Neural progenitor cell (in vitro differentiated cells): ENCODE measurements at regions not wholly inside any gene's neighbourhood (a gene's known extent, or its start where the extent isn't known, plus 50 kb on each side); places are given as distances from the start of the nearest gene placed in this dataset.

Experiments
- EZH2 ChIP-seq: fragments of 200-600 bp; sonication (generic); IDR thresholded peaks from 2 replicates; pipeline ENCODE4 v1.6.1; 2017; ENCODE audit warnings: antibody characterized with exemption, mild to moderate bottlenecking, moderate library complexity
- EZH2phosphoT487 ChIP-seq: fragments of 200-600 bp; sonication (generic); IDR thresholded peaks from 2 replicates; pipeline ENCODE4 v1.6.1; 2017; ENCODE audit warnings: antibody characterized with exemption
- TF ChIP-seq, protein P1 (sequence below): fragments of 200-600 bp; sonication (generic); IDR thresholded peaks from 2 replicates; pipeline ENCODE4 v1.5.1; 2017; ENCODE audit warnings: antibody characterized with exemption, mild to moderate bottlenecking

DNA sequence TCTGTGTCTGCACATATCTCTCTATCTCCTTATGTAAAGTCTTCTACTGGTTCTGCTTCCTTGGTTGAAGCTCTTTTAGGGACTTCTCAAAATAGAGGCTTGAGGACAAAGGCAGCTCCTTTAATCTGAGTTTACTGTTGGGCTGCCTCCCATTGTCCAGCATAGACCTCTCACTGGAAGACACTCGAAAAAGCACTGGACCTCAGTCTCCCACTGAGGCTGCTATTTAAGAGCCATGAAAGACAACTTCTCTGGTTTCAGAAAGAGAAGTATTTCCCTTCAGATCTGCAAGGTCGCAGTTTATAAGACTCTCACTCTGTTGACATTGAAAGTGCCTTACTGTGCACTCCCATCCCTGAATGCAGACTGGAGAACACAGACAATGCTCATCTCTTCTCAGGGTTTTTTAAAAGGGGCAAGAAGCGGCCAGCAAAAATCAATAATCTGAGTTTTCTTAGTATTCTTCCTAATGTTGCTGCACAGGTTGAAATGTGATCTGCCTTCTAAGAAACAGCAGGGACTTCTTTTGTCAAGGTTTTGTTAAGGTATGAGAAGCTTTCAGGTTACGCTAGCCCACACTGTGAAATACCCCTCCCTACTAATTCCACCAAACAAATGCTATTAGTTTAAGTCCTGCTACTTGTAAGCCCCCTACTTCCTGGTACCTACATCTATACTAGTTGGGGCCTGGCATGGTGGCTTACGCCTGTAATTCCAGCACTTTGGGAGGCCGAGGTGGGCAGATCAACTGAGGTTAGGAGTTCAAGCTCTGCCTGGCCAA is 450.0 kb upstream of the SLC10A2 start:
- TF ChIP-seq, protein P1, sequence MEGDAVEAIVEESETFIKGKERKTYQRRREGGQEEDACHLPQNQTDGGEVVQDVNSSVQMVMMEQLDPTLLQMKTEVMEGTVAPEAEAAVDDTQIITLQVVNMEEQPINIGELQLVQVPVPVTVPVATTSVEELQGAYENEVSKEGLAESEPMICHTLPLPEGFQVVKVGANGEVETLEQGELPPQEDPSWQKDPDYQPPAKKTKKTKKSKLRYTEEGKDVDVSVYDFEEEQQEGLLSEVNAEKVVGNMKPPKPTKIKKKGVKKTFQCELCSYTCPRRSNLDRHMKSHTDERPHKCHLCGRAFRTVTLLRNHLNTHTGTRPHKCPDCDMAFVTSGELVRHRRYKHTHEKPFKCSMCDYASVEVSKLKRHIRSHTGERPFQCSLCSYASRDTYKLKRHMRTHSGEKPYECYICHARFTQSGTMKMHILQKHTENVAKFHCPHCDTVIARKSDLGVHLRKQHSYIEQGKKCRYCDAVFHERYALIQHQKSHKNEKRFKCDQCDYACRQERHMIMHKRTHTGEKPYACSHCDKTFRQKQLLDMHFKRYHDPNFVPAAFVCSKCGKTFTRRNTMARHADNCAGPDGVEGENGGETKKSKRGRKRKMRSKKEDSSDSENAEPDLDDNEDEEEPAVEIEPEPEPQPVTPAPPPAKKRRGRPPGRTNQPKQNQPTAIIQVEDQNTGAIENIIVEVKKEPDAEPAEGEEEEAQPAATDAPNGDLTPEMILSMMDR, result no peak
- TF ChIP-seq EZH2phosphoT487, result no peak
- TF ChIP-seq EZH2, result no peak
